Fibroblast of the aortic adventitia (primary cell): ENCODE measurements at regions not wholly inside any gene's neighbourhood (a gene's known extent, or its start where the extent isn't known, plus 50 kb on each side); places are given as distances from the start of the nearest gene placed in this dataset.

ENCODE experiments used
- DNase-seq: peaks from one replicate; pipeline ENCODE4 v3.0.0-alpha.2; 2010; ENCODE audit warnings: low read depth
- H3K4me3 ChIP-seq: 2 replicates; pipeline ENCODE4 v1.5.1; 2011; ENCODE audit warnings: low read depth, mild to moderate bottlenecking, control low read depth, low read length, moderate library complexity
- TF ChIP-seq, protein P1 (sequence below): IDR thresholded peaks from 2 replicates; pipeline ENCODE4 v1.5.1; 2011; ENCODE audit warnings: mild to moderate bottlenecking, low read length, control low read depth, inconsistent platforms; ENCODE audit not compliant: insufficient read depth

GRCh38 chr22:22704156-22704946, 59.9 kb downstream of the GGTLC2 start:
- no peak overlapping the region for H3K4me3 ChIP-seq
- TF ChIP-seq, protein P1, sequence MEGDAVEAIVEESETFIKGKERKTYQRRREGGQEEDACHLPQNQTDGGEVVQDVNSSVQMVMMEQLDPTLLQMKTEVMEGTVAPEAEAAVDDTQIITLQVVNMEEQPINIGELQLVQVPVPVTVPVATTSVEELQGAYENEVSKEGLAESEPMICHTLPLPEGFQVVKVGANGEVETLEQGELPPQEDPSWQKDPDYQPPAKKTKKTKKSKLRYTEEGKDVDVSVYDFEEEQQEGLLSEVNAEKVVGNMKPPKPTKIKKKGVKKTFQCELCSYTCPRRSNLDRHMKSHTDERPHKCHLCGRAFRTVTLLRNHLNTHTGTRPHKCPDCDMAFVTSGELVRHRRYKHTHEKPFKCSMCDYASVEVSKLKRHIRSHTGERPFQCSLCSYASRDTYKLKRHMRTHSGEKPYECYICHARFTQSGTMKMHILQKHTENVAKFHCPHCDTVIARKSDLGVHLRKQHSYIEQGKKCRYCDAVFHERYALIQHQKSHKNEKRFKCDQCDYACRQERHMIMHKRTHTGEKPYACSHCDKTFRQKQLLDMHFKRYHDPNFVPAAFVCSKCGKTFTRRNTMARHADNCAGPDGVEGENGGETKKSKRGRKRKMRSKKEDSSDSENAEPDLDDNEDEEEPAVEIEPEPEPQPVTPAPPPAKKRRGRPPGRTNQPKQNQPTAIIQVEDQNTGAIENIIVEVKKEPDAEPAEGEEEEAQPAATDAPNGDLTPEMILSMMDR, result no peak
- no peak for DNase-seq

- TF ChIP-seq, protein P1, result no peak
- DNase-seq, result no peak
- H3K4me3 ChIP-seq, result no peak overlapping the region
Measured at GRCh38 chr22:22705328-22706100, 61.1 kb downstream of the GGTLC2 start.

DNA sequence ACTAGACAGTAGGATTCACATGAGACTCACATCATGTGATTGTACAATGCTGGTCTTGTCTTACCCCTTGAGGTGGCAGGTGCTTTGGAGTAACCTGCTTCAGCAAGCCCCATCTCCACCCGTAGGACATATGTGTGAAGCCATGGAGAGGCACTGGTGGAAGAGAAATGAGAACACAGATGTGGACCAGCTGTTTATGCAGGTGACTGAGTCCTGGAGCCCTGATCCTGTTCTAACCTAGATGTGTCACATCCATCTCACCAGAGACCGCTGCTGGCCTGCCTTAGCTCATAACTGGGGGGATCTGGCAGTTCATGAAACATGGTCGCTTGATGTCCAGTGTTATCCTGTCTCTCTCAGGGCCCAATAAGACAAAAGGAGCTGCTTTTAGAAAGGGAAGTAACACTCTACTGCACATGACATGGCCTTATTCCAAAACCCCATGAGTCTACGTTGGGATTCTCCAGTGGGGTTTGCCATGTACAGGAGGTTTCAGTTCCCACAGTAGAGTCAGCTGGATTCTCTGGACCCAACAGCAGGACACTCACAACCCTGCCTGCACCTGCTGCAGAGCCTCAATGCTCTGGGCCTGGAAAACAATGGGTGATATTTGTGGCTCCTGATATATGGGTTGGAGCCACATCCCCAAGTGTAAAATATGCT, 62.0 kb downstream of the GGTLC2 start:
- TF ChIP-seq, protein P1, result no peak
- no peak overlapping the region for H3K4me3 ChIP-seq
- DNase-seq, result no peak

DNA sequence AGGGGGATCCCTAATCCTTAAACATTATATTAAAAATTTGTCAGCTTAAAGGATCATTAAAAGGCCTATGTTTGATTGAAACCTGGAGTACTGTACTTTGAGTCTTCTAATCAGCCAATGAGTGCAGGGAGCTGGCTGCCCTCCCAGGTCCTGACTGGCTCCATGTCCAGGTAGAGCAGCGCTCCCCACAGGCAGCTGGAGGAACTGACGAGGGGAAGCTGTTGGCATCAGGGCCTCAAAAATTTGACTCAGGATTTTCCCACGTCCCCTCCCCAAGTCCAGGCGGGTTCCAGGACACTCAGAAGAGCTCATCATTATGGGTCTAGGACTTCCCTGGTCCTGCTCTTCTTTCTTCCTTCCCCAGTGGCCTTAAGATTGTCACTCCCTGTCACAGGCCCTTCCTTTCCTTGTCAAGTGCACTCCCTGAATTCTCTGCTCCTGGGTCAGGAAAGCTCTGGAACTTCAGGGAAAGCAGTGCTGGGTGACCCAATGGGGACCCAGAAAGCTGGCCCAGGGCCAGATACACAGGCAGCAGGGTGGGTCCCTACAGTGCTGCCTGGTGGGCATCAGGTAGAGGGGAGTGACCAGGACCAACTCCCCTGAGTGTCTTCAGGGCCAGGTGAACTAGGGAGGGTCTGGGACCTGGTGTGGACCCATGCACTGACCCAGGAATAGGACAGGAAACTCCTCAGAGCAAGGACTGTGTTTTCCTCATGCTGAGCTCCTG, 65.5 kb downstream of the GGTLC2 start:
- TF ChIP-seq, protein P1, result peak; percentile 37
- H3K4me3 ChIP-seq, result no peak overlapping the region
- no peak for DNase-seq

GRCh38 chr22:22710719-22711531, 66.5 kb downstream of the GGTLC2 start:
- TF ChIP-seq, protein P1, result peak; percentile 97
- H3K4me3 ChIP-seq, result no peak overlapping the region
- DNase-seq, result peak; percentile 58

DNA sequence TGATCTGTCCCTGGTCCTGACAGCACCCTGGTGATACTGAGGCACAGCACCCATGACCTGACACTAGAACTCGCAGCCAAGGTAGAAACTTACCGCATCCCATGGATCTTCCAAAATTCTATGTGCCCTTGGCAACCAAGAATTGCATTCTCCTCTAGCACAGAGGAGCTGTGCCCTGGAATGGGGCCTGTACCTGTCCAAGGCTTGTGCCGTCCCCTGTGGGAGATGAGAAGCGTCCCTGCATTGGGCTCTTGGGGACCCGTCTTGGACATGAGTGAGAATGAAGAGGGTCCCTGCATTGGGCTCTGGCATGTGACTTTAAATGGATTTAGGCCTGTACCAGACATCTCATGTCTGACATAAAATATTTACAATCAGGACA, 67.1 kb downstream of the GGTLC2 start:
- no peak for DNase-seq
- no peak overlapping the region for H3K4me3 ChIP-seq
- TF ChIP-seq, protein P1, result no peak
